ENCODE measurements at regions not wholly inside any gene's neighbourhood (a gene's known extent, or its start where the extent isn't known, plus 50 kb on each side); places are given as distances from the start of the nearest gene placed in this dataset.

DNA sequence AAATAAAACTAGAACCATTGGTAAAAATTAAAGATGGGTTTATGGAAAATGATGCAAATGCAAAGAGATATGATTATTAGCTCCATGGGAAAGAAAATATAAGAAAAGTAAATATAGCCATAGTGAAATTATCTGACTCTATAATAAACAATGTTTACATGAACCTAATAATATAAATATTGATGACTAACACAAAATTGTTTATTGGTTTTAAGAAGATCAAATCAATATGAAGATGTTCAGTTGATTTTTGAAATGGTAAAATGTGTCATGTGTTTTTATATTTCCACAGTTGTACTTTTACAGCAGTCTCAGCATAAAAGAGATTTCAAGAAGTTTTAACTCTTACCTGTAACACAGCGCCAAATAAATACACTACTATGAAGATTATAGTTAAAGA is 114.0 kb downstream of the SLC41A2 start:
- no peak for ATAC-seq (ENCODE audit: low read depth)
- DNase-seq (ENCODE audit: low spot score in 2 of 2): no peak
- no peaks in the 10 kb centered on the region for H3K4me1 Mint-ChIP-seq
- H3K4me3 Mint-ChIP-seq: no peak overlapping the region
- H3K27me3 Mint-ChIP-seq: no peaks in the 10 kb centered on the region
- no peaks in the 10 kb centered on the region for H3K9me3 Mint-ChIP-seq
- no peak overlapping the region for H3K27ac Mint-ChIP-seq
- no peaks in the 10 kb centered on the region for H3K36me3 Mint-ChIP-seq

- DNase-seq (ENCODE audit: low spot score in 2 of 2) (no peak), ATAC-seq (ENCODE audit: low read depth) (no peak)
- no peaks in the 10 kb centered on the region for H3K9me3 Mint-ChIP-seq
- H3K27ac Mint-ChIP-seq: no peak overlapping the region
- no peaks in the 10 kb centered on the region for H3K27me3 Mint-ChIP-seq
- H3K4me3 Mint-ChIP-seq: no peak overlapping the region
- no peaks in the 10 kb centered on the region for H3K4me1 Mint-ChIP-seq
- H3K36me3 Mint-ChIP-seq: no peaks in the 10 kb centered on the region
These were observed 117.8 kb downstream of the SLC41A2 start for GRCh38 chr12:104840262-104840661.

DNA sequence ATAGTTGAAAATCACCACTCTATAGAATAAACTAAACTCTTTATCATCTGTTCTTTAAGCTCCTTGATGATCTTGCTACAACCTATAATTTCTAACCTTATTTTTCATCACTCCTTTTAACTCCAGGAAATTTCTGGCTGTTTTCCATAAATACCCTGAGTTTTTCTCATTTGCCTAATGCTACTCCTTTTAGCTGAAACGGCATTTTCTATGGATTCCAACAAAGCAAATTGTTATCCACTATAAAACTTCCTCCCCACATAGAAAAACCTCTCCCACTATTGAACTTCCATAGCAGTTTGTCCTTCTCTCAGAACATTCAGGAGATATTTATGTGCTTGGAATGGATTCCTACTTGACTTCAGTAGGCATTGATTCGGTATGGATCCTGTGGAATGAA is 122.8 kb downstream of the SLC41A2 start:
- Mint-ChIP-seq H3K4me1 (no peaks in the 10 kb centered on the region), H3K27ac (no peak overlapping the region), H3K9me3 (no peaks in the 10 kb centered on the region), H3K4me3 (no peak overlapping the region), H3K36me3 (no peaks in the 10 kb centered on the region), H3K27me3 (no peaks in the 10 kb centered on the region)
- DNase-seq (ENCODE audit: low spot score in 2 of 2): no peak
- no peak for ATAC-seq (ENCODE audit: low read depth)

DNA sequence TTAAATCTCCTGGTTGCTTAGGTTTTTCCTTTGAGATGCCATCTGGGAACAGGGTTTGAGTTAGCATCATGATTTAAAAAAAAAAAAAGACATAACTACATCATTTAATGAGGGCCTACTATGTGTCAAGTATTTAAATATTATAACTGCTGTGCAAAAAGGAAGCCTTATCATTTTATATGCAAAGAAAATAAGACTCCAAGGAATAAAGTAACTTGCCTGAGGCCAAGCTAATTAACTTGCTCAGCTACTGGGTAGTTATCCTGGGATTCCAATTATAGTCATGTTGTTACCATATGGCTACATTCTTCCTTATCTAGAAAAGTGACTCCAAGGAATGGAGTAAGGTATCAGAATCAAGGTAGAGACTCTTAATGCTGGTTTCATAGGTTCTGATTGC is 123.5 kb downstream of the SLC41A2 start:
- H3K27ac Mint-ChIP-seq: no peak overlapping the region
- ATAC-seq (ENCODE audit: low read depth) (no peak), DNase-seq (ENCODE audit: low spot score in 2 of 2) (no peak)
- H3K36me3 Mint-ChIP-seq: no peaks in the 10 kb centered on the region
- no peaks in the 10 kb centered on the region for H3K4me1 Mint-ChIP-seq
- H3K9me3 Mint-ChIP-seq: no peaks in the 10 kb centered on the region
- H3K4me3 Mint-ChIP-seq: no peak overlapping the region
- H3K27me3 Mint-ChIP-seq: no peaks in the 10 kb centered on the region

GRCh38 chr12:104833756-104834155 is 124.3 kb downstream of the SLC41A2 start:
- Mint-ChIP-seq H3K27me3 (no peaks in the 10 kb centered on the region), H3K4me1 (no peaks in the 10 kb centered on the region), H3K9me3 (no peaks in the 10 kb centered on the region), H3K27ac (no peak overlapping the region), H3K36me3 (no peaks in the 10 kb centered on the region), H3K4me3 (no peak overlapping the region)
- DNase-seq (ENCODE audit: low spot score in 2 of 2): no peak
- no peak for ATAC-seq (ENCODE audit: low read depth)

GRCh38 chr12:104828015-104828414 is 130.1 kb downstream of the SLC41A2 start:
- H3K4me3 Mint-ChIP-seq: no peak overlapping the region
- ATAC-seq (ENCODE audit: low read depth) (no peak), DNase-seq (ENCODE audit: low spot score in 2 of 2) (no peak)
- H3K9me3 Mint-ChIP-seq: peaks cover 7% of the 10 kb centered on the region
- H3K27ac Mint-ChIP-seq: no peak overlapping the region
- H3K27me3 Mint-ChIP-seq: no peaks in the 10 kb centered on the region
- no peaks in the 10 kb centered on the region for H3K4me1 Mint-ChIP-seq
- H3K36me3 Mint-ChIP-seq: peaks cover 5% of the 10 kb centered on the region

DNA sequence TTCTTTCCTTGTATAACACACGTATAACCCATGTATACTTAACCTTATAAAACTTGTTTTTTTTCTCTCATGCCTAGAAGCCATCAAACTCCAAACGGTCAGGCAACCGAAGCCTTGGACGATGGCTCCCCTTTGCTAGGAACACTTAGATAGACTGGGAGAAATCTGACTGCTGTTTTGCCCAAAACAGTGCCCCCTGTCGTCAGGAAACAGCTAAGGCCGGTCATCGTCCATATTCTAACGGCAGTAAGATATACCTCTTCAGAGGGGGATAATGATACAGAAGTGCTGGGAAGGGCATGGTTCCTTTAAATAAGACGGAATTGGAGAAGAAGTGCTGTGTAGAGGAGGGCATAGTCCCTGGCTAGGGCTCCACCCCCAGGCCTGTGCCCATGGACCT is 130.5 kb downstream of the SLC41A2 start:
- no peak for ATAC-seq (ENCODE audit: low read depth)
- Mint-ChIP-seq H3K9me3 (peaks cover 7% of the 10 kb centered on the region), H3K27ac (no peak overlapping the region), H3K27me3 (no peaks in the 10 kb centered on the region), H3K4me3 (no peak overlapping the region), H3K4me1 (no peaks in the 10 kb centered on the region), H3K36me3 (peaks cover 5% of the 10 kb centered on the region)
- DNase-seq (ENCODE audit: low spot score in 2 of 2): no peak

DNA sequence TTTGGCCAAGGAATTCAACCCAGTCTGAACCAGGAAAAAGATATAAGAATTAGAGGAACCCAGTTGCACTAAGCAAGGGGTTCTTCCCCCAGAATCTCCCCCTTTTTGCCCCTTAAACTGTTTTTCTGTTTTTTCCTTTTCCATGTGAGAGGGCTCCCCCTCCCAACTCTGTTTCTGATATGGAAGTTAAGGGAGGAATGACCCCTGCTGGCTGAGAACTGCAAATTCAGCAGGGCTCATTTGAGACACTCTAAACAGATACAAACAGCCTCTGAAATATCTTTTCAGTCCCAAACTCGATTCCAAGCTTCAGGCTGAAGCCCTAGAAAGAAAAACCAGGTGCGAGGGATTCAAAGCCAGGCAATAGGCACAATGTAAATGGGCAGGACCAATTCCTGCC is 132.7 kb downstream of the SLC41A2 start:
- Mint-ChIP-seq H3K9me3 (peaks cover 7% of the 10 kb centered on the region), H3K36me3 (peaks cover 5% of the 10 kb centered on the region), H3K27ac (no peak overlapping the region), H3K4me3 (no peak overlapping the region), H3K27me3 (no peaks in the 10 kb centered on the region), H3K4me1 (no peaks in the 10 kb centered on the region)
- DNase-seq (ENCODE audit: low spot score in 2 of 2) (no peak), ATAC-seq (ENCODE audit: low read depth) (no peak)

- ATAC-seq (ENCODE audit: low read depth) (no peak), DNase-seq (ENCODE audit: low spot score in 2 of 2) (no peak)
- Mint-ChIP-seq H3K4me3 (no peak overlapping the region), H3K27ac (no peak overlapping the region), H3K36me3 (peaks cover 5% of the 10 kb centered on the region), H3K27me3 (no peaks in the 10 kb centered on the region), H3K9me3 (peaks cover 7% of the 10 kb centered on the region), H3K4me1 (no peaks in the 10 kb centered on the region)
These were observed 134.1 kb downstream of the SLC41A2 start for GRCh38 chr12:104823985-104824461.

GRCh38 chr12:104822941-104823340 is 135.1 kb downstream of the SLC41A2 start:
- no peaks in the 10 kb centered on the region for H3K27me3 Mint-ChIP-seq
- DNase-seq (ENCODE audit: low spot score in 2 of 2) (no peak), ATAC-seq (ENCODE audit: low read depth) (no peak)
- no peaks in the 10 kb centered on the region for H3K4me1 Mint-ChIP-seq
- H3K4me3 Mint-ChIP-seq: no peak overlapping the region
- H3K9me3 Mint-ChIP-seq: peaks cover 7% of the 10 kb centered on the region
- no peak overlapping the region for H3K27ac Mint-ChIP-seq
- peaks cover 5% of the 10 kb centered on the region for H3K36me3 Mint-ChIP-seq

DNA sequence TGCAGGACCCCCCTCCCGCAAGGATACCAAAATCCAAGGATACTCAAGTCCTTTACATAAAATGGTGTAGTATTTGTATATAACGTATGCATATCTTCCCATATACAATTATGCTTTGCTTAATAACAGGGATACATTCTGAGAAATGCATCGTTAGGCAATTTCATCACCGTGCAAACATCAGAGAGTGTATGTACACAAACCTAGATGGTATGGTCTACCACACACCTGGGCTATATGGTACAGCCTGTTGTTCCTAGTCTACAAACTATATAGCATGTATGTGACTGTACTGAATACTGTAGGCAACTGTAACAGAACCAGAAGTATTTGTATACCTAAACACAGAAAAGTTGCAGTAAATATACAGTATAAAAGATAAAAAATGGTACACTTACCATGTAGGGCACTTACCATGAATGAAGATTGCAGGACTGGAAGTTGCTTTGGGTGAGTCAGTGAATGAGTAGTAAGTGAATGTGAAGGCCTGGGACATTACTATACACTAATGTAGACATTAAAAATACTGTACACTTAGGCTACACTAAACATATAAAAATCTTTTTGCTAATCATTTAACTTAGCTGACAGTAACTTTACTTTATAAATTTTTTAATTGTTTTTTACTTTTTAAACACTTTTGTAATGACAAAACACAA is 141.1 kb downstream of the SLC41A2 start:
- no peak for ATAC-seq (ENCODE audit: low read depth)
- H3K27ac Mint-ChIP-seq: no peak overlapping the region
- H3K4me1 Mint-ChIP-seq: peaks cover 6% of the 10 kb centered on the region
- no peaks in the 10 kb centered on the region for H3K27me3 Mint-ChIP-seq
- H3K4me3 Mint-ChIP-seq: no peak overlapping the region
- peaks cover 2% of the 10 kb centered on the region for H3K36me3 Mint-ChIP-seq
- DNase-seq (ENCODE audit: low spot score in 2 of 2): no peak
- H3K9me3 Mint-ChIP-seq: no peaks in the 10 kb centered on the region

DNA sequence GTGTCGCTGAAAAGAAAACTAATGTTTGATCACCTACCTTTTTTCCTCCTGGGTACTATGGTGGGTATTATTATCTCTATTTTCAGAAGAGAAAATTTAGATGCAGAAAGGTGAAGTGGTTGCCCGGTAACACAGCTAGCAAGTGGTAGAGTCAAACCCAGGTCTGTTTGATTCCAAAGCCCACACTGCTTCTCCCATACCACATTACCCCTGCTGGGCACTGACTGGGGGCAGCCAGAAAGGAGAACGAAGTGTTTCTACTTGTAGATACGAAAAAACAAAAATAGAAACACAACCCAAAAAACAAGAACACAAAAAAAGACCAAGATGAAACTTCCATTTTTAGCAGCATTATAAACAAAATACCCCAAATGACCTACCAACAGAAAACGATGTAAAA is 142.2 kb downstream of the SLC41A2 start:
- H3K9me3 Mint-ChIP-seq: no peaks in the 10 kb centered on the region
- H3K4me1 Mint-ChIP-seq: peaks cover 6% of the 10 kb centered on the region
- no peak overlapping the region for H3K4me3 Mint-ChIP-seq
- peaks cover 2% of the 10 kb centered on the region for H3K36me3 Mint-ChIP-seq
- DNase-seq (ENCODE audit: low spot score in 2 of 2): no peak
- no peak overlapping the region for H3K27ac Mint-ChIP-seq
- H3K27me3 Mint-ChIP-seq: no peaks in the 10 kb centered on the region
- no peak for ATAC-seq (ENCODE audit: low read depth)

- Mint-ChIP-seq H3K36me3 (peaks cover 2% of the 10 kb centered on the region), H3K4me3 (no peak overlapping the region), H3K9me3 (no peaks in the 10 kb centered on the region), H3K27me3 (no peaks in the 10 kb centered on the region), H3K4me1 (peaks cover 9% of the 10 kb centered on the region), H3K27ac (no peak overlapping the region)
- no peak for ATAC-seq (ENCODE audit: low read depth)
- DNase-seq (ENCODE audit: low spot score in 2 of 2): no peak
These were observed 143.1 kb downstream of the SLC41A2 start for GRCh38 chr12:104814944-104815343.

Measured in memory B cell (primary cell).